GM12864 (cell line): ENCODE measurements at regions not wholly inside any gene's neighbourhood (a gene's known extent, or its start where the extent isn't known, plus 50 kb on each side); places are given as distances from the start of the nearest gene placed in this dataset.

Experiments
- DNase-seq: peaks from one replicate; pipeline ENCODE4 v3.0.0-alpha.2; 2011; ENCODE audit warnings: low read depth
- H3K4me3 ChIP-seq: 2 replicates; pipeline ENCODE4 v1.5.1; 2011; ENCODE audit warnings: mild to moderate bottlenecking, low read depth, low read length, control low read depth
- CTCF ChIP-seq: IDR thresholded peaks from 2 replicates; pipeline ENCODE4 v1.5.1; 2011; ENCODE audit warnings: low read depth, mild to moderate bottlenecking, moderate library complexity, low read length, control low read depth, inconsistent platforms; ENCODE audit errors: missing control alignments

GRCh38 chr1:2948001-2948750 is 73.1 kb upstream of the ACTRT2 start:
- DNase-seq, result no peak
- H3K4me3 ChIP-seq, result no peak overlapping the region
- TF ChIP-seq CTCF, result no peak

- DNase-seq, result no peak
- H3K4me3 ChIP-seq, result no peak overlapping the region
- TF ChIP-seq CTCF, result no peak
These were observed 72.3 kb upstream of the ACTRT2 start for GRCh38 chr1:2948751-2949680.

- no peak overlapping the region for H3K4me3 ChIP-seq
- TF ChIP-seq CTCF, result no peak
- no peak for DNase-seq
These were observed 71.0 kb upstream of the ACTRT2 start for GRCh38 chr1:2949966-2950925.

- DNase-seq, result no peak
- no peak for TF ChIP-seq CTCF
- H3K4me3 ChIP-seq, result no peak overlapping the region
These were observed 70.4 kb upstream of the ACTRT2 start for GRCh38 chr1:2950926-2951305.

GRCh38 chr1:2951856-2952255 is 69.4 kb upstream of the ACTRT2 start:
- TF ChIP-seq CTCF, result no peak
- H3K4me3 ChIP-seq, result no peak overlapping the region
- no peak for DNase-seq

- TF ChIP-seq CTCF, result no peak
- DNase-seq, result no peak
- H3K4me3 ChIP-seq, result no peak overlapping the region
These were observed 68.9 kb upstream of the ACTRT2 start for GRCh38 chr1:2952371-2952770.
